Fibroblast of lung (primary cell): ENCODE measurements at regions not wholly inside any gene's neighbourhood (a gene's known extent, or its start where the extent isn't known, plus 50 kb on each side); places are given as distances from the start of the nearest gene placed in this dataset.

Experiments used
- DNase-seq, 2 donors: peaks; one replicate each; pipeline versions ENCODE4 v3.0.0 to v3.0.0-alpha.2; 2010; ENCODE audit warnings: low read depth in 2 of 2
- H2AFZ ChIP-seq: 2 replicates; pipeline ENCODE4 v1.5.1; 2012; ENCODE audit warnings: low read length, control low read depth, inconsistent platforms
- H3K27ac ChIP-seq: 2 replicates; pipeline ENCODE4 v1.5.1; 2011; ENCODE audit warnings: low read length, control low read depth; ENCODE audit not compliant: insufficient read depth
- H3K27me3 ChIP-seq: 2 replicates; pipeline ENCODE4 v1.5.1; 2011; ENCODE audit warnings: mild to moderate bottlenecking, low read length; ENCODE audit not compliant: control insufficient read depth, insufficient read depth
- H3K36me3 ChIP-seq: 2 replicates; pipeline ENCODE4 v1.5.1; 2011; ENCODE audit warnings: low read length; ENCODE audit not compliant: control insufficient read depth, insufficient read depth
- H3K4me1 ChIP-seq: 2 replicates; pipeline ENCODE4 v1.5.1; 2011; ENCODE audit warnings: low read length; ENCODE audit not compliant: control insufficient read depth, insufficient read depth; ENCODE audit errors: extremely low read depth
- H3K4me2 ChIP-seq: 2 replicates; pipeline ENCODE4 v1.5.1; 2011; ENCODE audit warnings: low read length, control low read depth; ENCODE audit not compliant: insufficient read depth; ENCODE audit errors: extremely low read depth
- H3K4me3 ChIP-seq, 4 experiments: fragments of 200-600 bp in 1 of 4; sonication (generic) in 1 of 4; replicated peaks in 1 of 4; 2 replicates each; pipeline ENCODE4 v1.5.1; 2011 to 2016; ENCODE audit warnings: low read length in 4 of 4, low read depth in 3 of 4, mild to moderate bottlenecking in 3 of 4, control low read depth in 2 of 4, inconsistent platforms in 1 of 4, mixed read lengths in 1 of 4; ENCODE audit not compliant: insufficient read depth in 1 of 4; ENCODE audit errors: control extremely low read depth in 1 of 4
- H3K79me2 ChIP-seq: 2 replicates; pipeline ENCODE4 v1.5.1; 2012; ENCODE audit warnings: mild to moderate bottlenecking, low read length, inconsistent platforms; ENCODE audit not compliant: control insufficient read depth, insufficient read depth
- H3K9ac ChIP-seq: 2 replicates; pipeline ENCODE4 v1.5.1; 2011; ENCODE audit warnings: mild to moderate bottlenecking, low read length, control low read depth; ENCODE audit not compliant: insufficient read depth
- H3K9me3 ChIP-seq: 2 replicates; pipeline ENCODE4 v1.5.1; 2012; ENCODE audit warnings: low read depth, low read length; ENCODE audit not compliant: control insufficient read depth, insufficient read depth
- H4K20me1 ChIP-seq: 2 replicates; pipeline ENCODE4 v1.5.1; 2011; ENCODE audit warnings: low read length; ENCODE audit not compliant: control insufficient read depth, insufficient read depth; ENCODE audit errors: extremely low read depth
- CTCF ChIP-seq, 2 donors: IDR thresholded peaks in 1 of 2; conservative IDR thresholded peaks in 1 of 2; 1 replicate in 1 of 2; 2 replicates in 1 of 2; pipeline ENCODE4 v1.5.1; 2011 to 2012; ENCODE audit warnings: low read length in 2 of 2, control low read depth in 1 of 2, inconsistent platforms in 1 of 2, low read depth in 1 of 2, mild to moderate bottlenecking in 1 of 2
- EZH2 ChIP-seq: IDR thresholded peaks from 2 replicates; pipeline ENCODE4 v1.5.1; 2012; ENCODE audit warnings: low read length, control low read depth, mild to moderate bottlenecking; ENCODE audit errors: missing control alignments

GRCh38 chr4:178577933-178578332 lies 1135.7 kb upstream of the AGA start:
- no peaks in the 10 kb centered on the region for H3K36me3 ChIP-seq
- H3K79me2 ChIP-seq: no peaks in the 10 kb centered on the region
- H3K27ac ChIP-seq: no peak overlapping the region
- peak in 1 of 2 donors; percentile 27 for DNase-seq
- H3K27me3 ChIP-seq: no peaks in the 10 kb centered on the region
- no peak overlapping the region for H3K4me2 ChIP-seq
- no peaks in the 10 kb centered on the region for H4K20me1 ChIP-seq
- no peak overlapping the region for H2AFZ ChIP-seq
- H3K4me3 ChIP-seq: no peak overlapping the region
- peak in 1 of 2 donors; percentile 35 for TF ChIP-seq CTCF (conservative IDR thresholded peaks at IDR 0.05 in 1 of 2, IDR thresholded peaks at IDR 0.05 in 1 of 2; ENCODE audit: low read depth in 1 of 2, low read length in 2 of 2)
- no peak for TF ChIP-seq EZH2
- H3K9ac ChIP-seq: no peak overlapping the region
- no peaks in the 10 kb centered on the region for H3K9me3 ChIP-seq
- no peaks in the 10 kb centered on the region for H3K4me1 ChIP-seq

DNA sequence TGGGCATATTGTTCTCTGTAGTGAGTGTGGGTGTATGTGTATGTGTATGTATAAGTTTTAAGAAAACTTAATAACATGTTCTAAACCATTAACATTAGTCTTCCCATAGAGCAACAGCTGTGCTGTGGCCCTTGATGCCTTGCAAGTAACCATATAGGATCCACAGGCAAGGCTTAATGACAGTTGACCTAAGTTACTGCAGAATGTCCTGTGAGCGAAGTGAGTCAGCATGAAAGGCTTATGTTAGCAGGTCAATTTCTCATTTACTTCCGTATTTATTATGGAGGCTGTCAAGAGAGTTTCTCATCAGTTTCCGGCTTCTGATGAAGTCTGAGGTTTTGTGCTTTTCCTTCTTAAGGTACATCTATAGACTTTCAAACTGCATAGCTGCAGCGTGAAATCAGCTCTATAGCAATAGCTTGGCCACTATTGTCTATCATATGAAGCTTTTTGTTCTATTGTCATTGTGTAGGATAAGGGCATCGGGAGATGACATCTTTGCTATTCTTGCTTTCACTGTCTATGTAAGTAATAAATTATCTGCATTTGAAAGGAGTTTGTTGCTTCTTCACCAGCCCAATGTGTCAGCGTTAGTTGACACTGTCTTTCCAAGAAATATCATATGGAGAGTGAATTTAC lies 1153.4 kb upstream of the AGA start:
- no peak for DNase-seq

GRCh38 chr4:178598672-178599071 lies 1156.4 kb upstream of the AGA start:
- H2AFZ ChIP-seq: no peak overlapping the region
- no peaks in the 10 kb centered on the region for H3K79me2 ChIP-seq
- H3K4me2 ChIP-seq: no peak overlapping the region
- H3K27me3 ChIP-seq: no peaks in the 10 kb centered on the region
- no peak overlapping the region for H3K27ac ChIP-seq
- H3K36me3 ChIP-seq: no peaks in the 10 kb centered on the region
- peak in 1 of 2 donors; percentile 16 for DNase-seq
- H3K9me3 ChIP-seq: no peaks in the 10 kb centered on the region
- H3K9ac ChIP-seq: no peak overlapping the region
- H3K4me3 ChIP-seq: no peak overlapping the region
- H3K4me1 ChIP-seq: no peaks in the 10 kb centered on the region
- no peak for TF ChIP-seq CTCF (conservative IDR thresholded peaks at IDR 0.05 in 1 of 2, IDR thresholded peaks at IDR 0.05 in 1 of 2; ENCODE audit: low read depth in 1 of 2, low read length in 2 of 2)
- TF ChIP-seq EZH2: no peak
- H4K20me1 ChIP-seq: no peaks in the 10 kb centered on the region

More for the DNA sequence above, 1153.4 kb upstream of the AGA start:
- no peak overlapping the region for H2AFZ ChIP-seq
- H3K27me3 ChIP-seq: no peaks in the 10 kb centered on the region
- no peak for TF ChIP-seq EZH2
- no peak for TF ChIP-seq CTCF (conservative IDR thresholded peaks at IDR 0.05 in 1 of 2, IDR thresholded peaks at IDR 0.05 in 1 of 2; ENCODE audit: low read depth in 1 of 2, low read length in 2 of 2)
- H3K4me3 ChIP-seq: no peak overlapping the region
- no peaks in the 10 kb centered on the region for H3K36me3 ChIP-seq
- no peaks in the 10 kb centered on the region for H3K4me1 ChIP-seq
- no peak overlapping the region for H3K9ac ChIP-seq
- no peaks in the 10 kb centered on the region for H4K20me1 ChIP-seq
- H3K27ac ChIP-seq: no peak overlapping the region
- H3K79me2 ChIP-seq: no peaks in the 10 kb centered on the region
- no peak overlapping the region for H3K4me2 ChIP-seq
- no peaks in the 10 kb centered on the region for H3K9me3 ChIP-seq
